H1 (cell line): ENCODE measurements at regions not wholly inside any gene's neighbourhood (a gene's known extent, or its start where the extent isn't known, plus 50 kb on each side); places are given as distances from the start of the nearest gene placed in this dataset.

ENCODE experiments used
- CTCF ChIA-PET: fragments of 300-600 bp; sonication (Branson Sonifier 250); formaldehyde crosslinking; loops from one replicate; lab custom pipeline; 2021; ENCODE audit not compliant: partially characterized antibody; lab: Charles Lee
- POLR2A ChIA-PET: fragments of 300-600 bp; sonication (Branson Sonifier 250); formaldehyde crosslinking; loops from one replicate; lab custom pipeline; 2021; ENCODE audit warnings: inconsistent platforms; ENCODE audit not compliant: partially characterized antibody; lab: Charles Lee
- DNase-seq, 2 experiments: peaks; one replicate each; pipeline versions ENCODE4 v3.0.0 to v3.0.0-alpha.2; 2010 to 2022; ENCODE audit warnings: low spot score in 2 of 2, low read depth in 1 of 2, mixed read lengths in 1 of 2
- FAIRE-seq: peaks from 2 replicates; lab custom pipeline; 2011; peaks lifted over from hg19 to GRCh38; lab: Jason Lieb, UNC
- H2AFZ ChIP-seq: 2 replicates; pipeline ENCODE4 v1.8.1; 2012; ENCODE audit warnings: low read length, inconsistent platforms
- H2AK5ac ChIP-seq: 2 replicates; pipeline ENCODE4 v1.6.1; 2013; ENCODE audit warnings: low read depth, low read length
- H2BK120ac ChIP-seq: replicated peaks from 2 replicates; pipeline ENCODE3; 2013; ENCODE audit warnings: low read depth, low read length, inconsistent platforms
- H2BK12ac ChIP-seq: 2 replicates; pipeline ENCODE4 v1.6.1; 2013; ENCODE audit warnings: low read depth, low read length
- H2BK15ac ChIP-seq: 2 replicates; pipeline ENCODE4 v1.6.1; 2013; ENCODE audit warnings: low read length
- H2BK20ac ChIP-seq: 2 replicates; pipeline ENCODE4 v1.6.1; 2013; ENCODE audit warnings: low read length
- H2BK5ac ChIP-seq: 2 replicates; pipeline ENCODE4 v1.6.1; 2013; ENCODE audit warnings: low read depth, low read length
- H3K14ac ChIP-seq: 2 replicates; pipeline ENCODE4 v1.6.1; 2013; ENCODE audit warnings: inconsistent platforms; ENCODE audit not compliant: insufficient read length
- H3K18ac ChIP-seq: 2 replicates; pipeline ENCODE4 v1.6.1; 2013; ENCODE audit warnings: low read length; ENCODE audit errors: extremely low read depth
- H3K23ac ChIP-seq: 2 replicates; pipeline ENCODE4 v1.6.1; 2013; ENCODE audit warnings: inconsistent platforms; ENCODE audit not compliant: insufficient read length
- H3K23me2 ChIP-seq: 2 replicates; pipeline ENCODE4 v1.6.1; 2013; ENCODE audit warnings: low read depth, low read length
- H3K27ac ChIP-seq: 2 replicates; pipeline ENCODE4 v1.6.1; 2011; ENCODE audit warnings: low read depth, low read length, inconsistent platforms
- H3K27me3 ChIP-seq, 4 experiments: replicated peaks in 1 of 4; 1 replicate in 1 of 4; 2 replicates in 3 of 4; pipeline versions ENCODE4 v1.6.1 to v1.8.1; 2011 to 2013; ENCODE audit warnings: low read length in 3 of 4, mild to moderate bottlenecking in 3 of 4, inconsistent platforms in 2 of 4, mixed read lengths in 2 of 4, moderate library complexity in 1 of 4; ENCODE audit not compliant: control insufficient read depth in 3 of 4, insufficient read depth in 3 of 4; ENCODE audit errors: extremely low read depth in 1 of 4
- H3K36me3 ChIP-seq, 4 experiments: 2 replicates each; pipeline versions ENCODE4 v1.6.1 to v1.8.1; 2011 to 2013; ENCODE audit warnings: mild to moderate bottlenecking in 4 of 4, low read length in 3 of 4, moderate library complexity in 2 of 4, control low read depth in 1 of 4, inconsistent platforms in 1 of 4; ENCODE audit not compliant: insufficient read depth in 4 of 4, control insufficient read depth in 2 of 4
- H3K4ac ChIP-seq: replicated peaks from 2 replicates; pipeline ENCODE3; 2013; ENCODE audit warnings: low read length, low read depth, mixed read lengths, inconsistent platforms; ENCODE audit not compliant: insufficient read length
- H3K4me1 ChIP-seq, 4 experiments: replicated peaks in 1 of 4; 1 replicate in 1 of 4; 2 replicates in 3 of 4; pipeline versions ENCODE4 v1.6.1 to v1.8.1; 2011 to 2013; ENCODE audit warnings: low read length in 3 of 4, inconsistent platforms in 2 of 4, mixed read lengths in 1 of 4; ENCODE audit not compliant: insufficient read depth in 4 of 4, control insufficient read depth in 3 of 4
- H3K4me2 ChIP-seq, 2 experiments: 2 replicates each; pipeline versions ENCODE4 v1.6.1 to v1.8.1; 2011 to 2013; ENCODE audit warnings: low read depth in 2 of 2, low read length in 2 of 2, control low read depth in 1 of 2, inconsistent platforms in 1 of 2, mild to moderate bottlenecking in 1 of 2; ENCODE audit not compliant: insufficient read depth in 1 of 2
- H3K4me3 ChIP-seq, 4 experiments: fragments of 200-600, 300-600 bp in 1 of 4; sonication (generic), shearing (Covaris generic), sonication (Bioruptor Twin) in 1 of 4; 2 replicates each; pipeline versions ENCODE4 v1.5.1 to v1.8.1; 2011 to 2016; ENCODE audit warnings: low read length in 4 of 4, low read depth in 3 of 4, control low read depth in 2 of 4, inconsistent platforms in 2 of 4, mild to moderate bottlenecking in 2 of 4, mixed read lengths in 1 of 4, moderate library complexity in 1 of 4; ENCODE audit not compliant: insufficient read depth in 2 of 4; ENCODE audit errors: extremely low read depth in 1 of 4
- H3K56ac ChIP-seq: replicated peaks from 2 replicates; pipeline ENCODE3; 2013; ENCODE audit warnings: low read depth, mild to moderate bottlenecking, mixed read lengths, low read length, inconsistent platforms; ENCODE audit not compliant: insufficient read length
- H3K79me1 ChIP-seq: 2 replicates; pipeline ENCODE4 v1.6.1; 2013; ENCODE audit warnings: low read depth, low read length, control low read depth
- H3K79me2 ChIP-seq, 2 experiments: 2 replicates each; pipeline versions ENCODE4 v1.6.1 to v1.8.1; 2012 to 2013; ENCODE audit warnings: low read length in 2 of 2, mild to moderate bottlenecking in 2 of 2, inconsistent platforms in 1 of 2; ENCODE audit not compliant: insufficient read depth in 2 of 2, control insufficient read depth in 1 of 2
- H3K9ac ChIP-seq, 4 experiments: replicated peaks in 1 of 4; 1 replicate in 1 of 4; 2 replicates in 3 of 4; pipeline versions ENCODE4 v1.6.1 to v1.8.1; 2011 to 2013; ENCODE audit warnings: low read depth in 3 of 4, low read length in 3 of 4, control low read depth in 2 of 4, mild to moderate bottlenecking in 2 of 4, moderate library complexity in 2 of 4, inconsistent platforms in 1 of 4; ENCODE audit errors: extremely low read depth in 1 of 4
- H3K9me3 ChIP-seq, 2 experiments: 2 replicates each; pipeline versions ENCODE4 v1.6.1 to v1.8.1; 2012 to 2013; ENCODE audit warnings: mild to moderate bottlenecking in 2 of 2, moderate library complexity in 2 of 2, control low read depth in 1 of 2, inconsistent platforms in 1 of 2, low read depth in 1 of 2, low read length in 1 of 2, mixed read lengths in 1 of 2; ENCODE audit not compliant: insufficient read depth in 2 of 2
- H4K20me1 ChIP-seq, 2 experiments: replicated peaks in 1 of 2; 2 replicates each; pipeline versions ENCODE3 to v1.8.1; 2011 to 2013; ENCODE audit warnings: inconsistent platforms in 2 of 2, low read length in 2 of 2, mild to moderate bottlenecking in 1 of 2; ENCODE audit not compliant: insufficient read depth in 2 of 2, control insufficient read depth in 1 of 2
- H4K5ac ChIP-seq: 2 replicates; pipeline ENCODE4 v1.6.1; 2013; ENCODE audit warnings: low read length, low read depth, mixed read lengths, inconsistent platforms; ENCODE audit not compliant: insufficient read length
- H4K8ac ChIP-seq: 2 replicates; pipeline ENCODE4 v1.8.0; 2013; ENCODE audit warnings: mild to moderate bottlenecking, moderate library complexity, low read length, inconsistent platforms; ENCODE audit not compliant: insufficient read depth; ENCODE audit errors: extremely low read depth
- H4K91ac ChIP-seq: replicated peaks from 2 replicates; pipeline ENCODE3; 2013; ENCODE audit warnings: low read length, mixed read lengths, inconsistent platforms; ENCODE audit not compliant: insufficient read length
- BCL11A ChIP-seq, 2 experiments: IDR thresholded peaks; one replicate each; pipeline ENCODE4 v1.6.1; 2011; ENCODE audit warnings: low read depth in 2 of 2, low read length in 2 of 2, mild to moderate bottlenecking in 2 of 2
- BRCA1 ChIP-seq: IDR thresholded peaks from 2 replicates; pipeline ENCODE4 v1.6.1; 2012; ENCODE audit warnings: low read depth, low read length, improper control_type of control experiment
- FOSL1 ChIP-seq: IDR thresholded peaks from 2 replicates; pipeline ENCODE4 v1.6.1; 2011; ENCODE audit warnings: mild to moderate bottlenecking, low read depth, low read length, moderate library complexity; ENCODE audit not compliant: insufficient read depth
- GABPA ChIP-seq: IDR thresholded peaks from 2 replicates; pipeline ENCODE4 v1.6.1; 2011; ENCODE audit warnings: mild to moderate bottlenecking, low read length, moderate library complexity, borderline replicate concordance; ENCODE audit not compliant: insufficient read depth
- GTF2F1 ChIP-seq: IDR thresholded peaks from 2 replicates; pipeline ENCODE4 v1.6.1; 2012; ENCODE audit warnings: low read depth, low read length, improper control_type of control experiment, borderline replicate concordance
- KDM5A ChIP-seq: fragments of 200-600 bp; IDR thresholded peaks from 2 replicates; pipeline ENCODE4 v1.7.1; 2012; ENCODE audit warnings: mild to moderate bottlenecking, low read length, inconsistent platforms, mixed read lengths
- MAX ChIP-seq: IDR thresholded peaks from 2 replicates; pipeline ENCODE4 v1.6.1; 2012; ENCODE audit warnings: inconsistent platforms
- PHF8 ChIP-seq: fragments of 200-600 bp; sonication (generic); conservative IDR thresholded peaks from 2 replicates; pipeline ENCODE4 v1.7.1; 2012; ENCODE audit warnings: low read depth, mild to moderate bottlenecking, inconsistent platforms, low read length, moderate library complexity
- POLR2A ChIP-seq, 2 experiments: IDR thresholded peaks; 1 replicate in 1 of 2; 2 replicates in 1 of 2; pipeline ENCODE4 v1.6.1; 2011; ENCODE audit warnings: low read depth in 2 of 2, low read length in 2 of 2, mild to moderate bottlenecking in 2 of 2; ENCODE audit errors: control extremely low read depth in 1 of 2
- RAD21 ChIP-seq, 2 experiments: IDR thresholded peaks in 1 of 2; conservative IDR thresholded peaks in 1 of 2; 2 replicates each; pipeline ENCODE4 v1.6.1; 2011; ENCODE audit warnings: low read depth in 2 of 2, low read length in 2 of 2, improper control_type of control experiment in 1 of 2, inconsistent platforms in 1 of 2, mild to moderate bottlenecking in 1 of 2, moderate library complexity in 1 of 2
- RNF2 ChIP-seq: fragments of 200-900, 300-1000 bp; sonication (generic); IDR thresholded peaks from 2 replicates; pipeline ENCODE4 v1.7.1; 2016; ENCODE audit warnings: borderline replicate concordance, low read depth, mild to moderate bottlenecking, antibody characterized with exemption, low read length; ENCODE audit not compliant: poor library complexity, severe bottlenecking; ENCODE audit errors: missing control alignments
- TAF7 ChIP-seq: optimal IDR thresholded peaks from 2 replicates; pipeline ENCODE3; 2011; ENCODE audit warnings: low read depth, mild to moderate bottlenecking, inconsistent platforms, low read length, moderate library complexity, borderline replicate concordance
- TBP ChIP-seq: IDR thresholded peaks from 2 replicates; pipeline ENCODE4 v1.6.1; 2011; ENCODE audit warnings: low read depth, low read length, improper control_type of control experiment
- TCF12 ChIP-seq: IDR thresholded peaks from 2 replicates; pipeline ENCODE4 v1.6.1; 2011; ENCODE audit warnings: low read depth, mild to moderate bottlenecking, low read length
- WGBS, 2 experiments: shearing (Covaris generic) in 1 of 2; methylation state at CpG; one replicate each; pipeline versions ENCODE4 v1.1.6 to v1.1.7; 2013 to 2015; ENCODE audit warnings: low lambda C conversion rate in 2 of 2, mixed read lengths in 2 of 2, inconsistent platforms in 1 of 2, low coverage in 1 of 2, missing lambda C conversion rate in 1 of 2; ENCODE audit not compliant: insufficient replicate concordance in 2 of 2, insufficient coverage in 1 of 2, insufficient read length in 1 of 2; ENCODE audit errors: extremely low coverage in 1 of 2, missing lambda C conversion rate in 1 of 2; 5-methylcytosine and 5-hydroxymethylcytosine counted together

- H4K5ac ChIP-seq, result no peak overlapping the region
- no peak overlapping the region for H3K4ac ChIP-seq
- H3K36me3 ChIP-seq, result no peaks in the 10 kb centered on the region
- H2BK20ac ChIP-seq, result no peak overlapping the region
- H2BK12ac ChIP-seq, result no peak overlapping the region
- H3K56ac ChIP-seq, result no peak overlapping the region
- no peak overlapping the region for H3K14ac ChIP-seq
- H3K4me1 ChIP-seq, result no peaks in the 10 kb centered on the region
- peaks cover 1% of the 10 kb centered on the region; the same call in 1 of the 2 replicates for H3K23me2 ChIP-seq
- ChIA-PET CTCF (interaction anchor here (1.0 kb wide), 1 partner anchor 24 kb away, joined by 4 read pairs; no protein-coding TSS in a partner anchor), POLR2A (no interaction called here)
- H2AFZ ChIP-seq, result no peak overlapping the region
- no peaks in the 10 kb centered on the region; a peak in 1 of 4 replicates for H3K9me3 ChIP-seq
- no peak overlapping the region for H3K9ac ChIP-seq
- no peak overlapping the region for H3K23ac ChIP-seq
- H3K27ac ChIP-seq, result no peak overlapping the region
- no peak overlapping the region for H3K4me3 ChIP-seq
- no peak overlapping the region for H4K91ac ChIP-seq
- H3K18ac ChIP-seq, result no peak overlapping the region
- no peak for FAIRE-seq
- no peaks in the 10 kb centered on the region for H3K27me3 ChIP-seq
- no peak overlapping the region for H4K8ac ChIP-seq
- no peaks in the 10 kb centered on the region for H4K20me1 ChIP-seq
- H2BK5ac ChIP-seq, result no peak overlapping the region
- no peak overlapping the region for H3K4me2 ChIP-seq
- no peak overlapping the region for H2AK5ac ChIP-seq
- H2BK120ac ChIP-seq, result no peak overlapping the region
- WGBS, 2 experiments, result 74% methylated on average over 3 of the region's 3 CpGs; no CpG with 5 or more reads in 1 of the 2 experiments
- H3K79me1 ChIP-seq, result no peaks in the 10 kb centered on the region
- DNase-seq, result no peak
- H3K79me2 ChIP-seq, result no peaks in the 10 kb centered on the region
- H2BK15ac ChIP-seq, result no peak overlapping the region
- TF ChIP-seq MAX, result no peak
- no peak for TF ChIP-seq TAF7
- TF ChIP-seq TCF12, result no peak
- no peak for TF ChIP-seq RAD21 (IDR thresholded peaks at IDR 0.05 in 1 of 2, conservative IDR thresholded peaks at IDR 0.05 in 1 of 2; ENCODE audit: low read depth in 2 of 2, low read length in 2 of 2)
- TF ChIP-seq GTF2F1, result no peak
- no peak for TF ChIP-seq PHF8
- TF ChIP-seq FOSL1, result no peak
- no peak for TF ChIP-seq BCL11A (IDR thresholded peaks at IDR 0.05; ENCODE audit: low read depth in 2 of 2, low read length in 2 of 2)
- no peak for TF ChIP-seq BRCA1
- TF ChIP-seq KDM5A, result no peak
- no peak for TF ChIP-seq TBP
- no peak for TF ChIP-seq RNF2
- no peak for TF ChIP-seq POLR2A (IDR thresholded peaks at IDR 0.05; ENCODE audit: control extremely low read depth in 1 of 2, low read depth in 2 of 2, low read length in 2 of 2)
- TF ChIP-seq GABPA, result no peak
Observed at GRCh38 chr4:179843370-179843769, 2399.8 kb upstream of the TENM3 start.
